Endothelial cell (in vitro differentiated cells): ENCODE measurements at regions not wholly inside any gene's neighbourhood (a gene's known extent, or its start where the extent isn't known, plus 50 kb on each side); places are given as distances from the start of the nearest gene placed in this dataset.

Experiments
- DNase-seq: peaks from one replicate; pipeline ENCODE4 v3.0.0; 2021; ENCODE audit warnings: low spot score
- H3K27ac Mint-ChIP-seq: one replicate; pipeline ENCODE4 v1.8.0; 2021; ENCODE audit warnings: mixed read lengths, inconsistent platforms; ENCODE audit not compliant: unreplicated experiment
- H3K27me3 Mint-ChIP-seq: one replicate; pipeline ENCODE4 v1.8.0; 2021; ENCODE audit warnings: mild to moderate bottlenecking, moderate library complexity, mixed read lengths, inconsistent platforms; ENCODE audit not compliant: unreplicated experiment
- H3K36me3 Mint-ChIP-seq: one replicate; pipeline ENCODE4 v1.8.0; 2021; ENCODE audit warnings: mild to moderate bottlenecking, low read depth, mixed read lengths, inconsistent platforms; ENCODE audit not compliant: unreplicated experiment
- H3K4me1 Mint-ChIP-seq: one replicate; pipeline ENCODE4 v1.8.0; 2021; ENCODE audit warnings: mild to moderate bottlenecking, mixed read lengths, inconsistent platforms; ENCODE audit not compliant: unreplicated experiment
- H3K4me3 Mint-ChIP-seq: one replicate; pipeline ENCODE4 v1.8.0; 2021; ENCODE audit warnings: mild to moderate bottlenecking, mixed read lengths, inconsistent platforms; ENCODE audit not compliant: unreplicated experiment
- H3K9me3 Mint-ChIP-seq: one replicate; pipeline ENCODE4 v1.8.0; 2021; ENCODE audit warnings: mixed read lengths, inconsistent platforms; ENCODE audit not compliant: unreplicated experiment
- TF ChIP-seq, protein P1 (sequence below): fragments of 200-600 bp; sonication (generic); IDR thresholded peaks from one replicate; pipeline ENCODE4 v1.5.0; 2021; ENCODE audit warnings: antibody characterized with exemption; ENCODE audit not compliant: unreplicated experiment

DNA sequence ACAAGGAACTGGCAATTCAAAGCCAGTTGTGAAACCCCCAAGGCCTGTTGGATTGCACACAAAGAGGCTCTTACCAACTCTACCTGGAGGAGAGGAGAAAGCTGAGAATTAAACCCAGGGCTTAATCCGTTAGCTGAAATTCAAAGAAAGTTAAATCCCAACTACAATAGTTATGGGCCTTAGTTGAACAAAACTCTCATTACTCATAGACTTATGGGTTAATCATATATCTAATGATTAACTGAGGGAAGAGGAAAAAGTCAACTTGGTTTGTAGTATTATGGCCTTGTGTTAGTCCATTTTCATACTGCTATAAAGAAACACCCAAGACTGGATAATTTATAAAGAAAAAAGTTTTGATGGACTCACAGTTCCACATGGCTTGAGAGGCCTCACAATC is 838.2 kb upstream of the ADGRL2 start:
- no peaks in the 10 kb centered on the region for H3K9me3 Mint-ChIP-seq
- no peaks in the 10 kb centered on the region for H3K4me1 Mint-ChIP-seq
- DNase-seq = no peak
- H3K4me3 Mint-ChIP-seq = no peak overlapping the region
- H3K27ac Mint-ChIP-seq = no peak overlapping the region
- no peaks in the 10 kb centered on the region for H3K27me3 Mint-ChIP-seq
- no peaks in the 10 kb centered on the region for H3K36me3 Mint-ChIP-seq
- TF ChIP-seq, protein P1, sequence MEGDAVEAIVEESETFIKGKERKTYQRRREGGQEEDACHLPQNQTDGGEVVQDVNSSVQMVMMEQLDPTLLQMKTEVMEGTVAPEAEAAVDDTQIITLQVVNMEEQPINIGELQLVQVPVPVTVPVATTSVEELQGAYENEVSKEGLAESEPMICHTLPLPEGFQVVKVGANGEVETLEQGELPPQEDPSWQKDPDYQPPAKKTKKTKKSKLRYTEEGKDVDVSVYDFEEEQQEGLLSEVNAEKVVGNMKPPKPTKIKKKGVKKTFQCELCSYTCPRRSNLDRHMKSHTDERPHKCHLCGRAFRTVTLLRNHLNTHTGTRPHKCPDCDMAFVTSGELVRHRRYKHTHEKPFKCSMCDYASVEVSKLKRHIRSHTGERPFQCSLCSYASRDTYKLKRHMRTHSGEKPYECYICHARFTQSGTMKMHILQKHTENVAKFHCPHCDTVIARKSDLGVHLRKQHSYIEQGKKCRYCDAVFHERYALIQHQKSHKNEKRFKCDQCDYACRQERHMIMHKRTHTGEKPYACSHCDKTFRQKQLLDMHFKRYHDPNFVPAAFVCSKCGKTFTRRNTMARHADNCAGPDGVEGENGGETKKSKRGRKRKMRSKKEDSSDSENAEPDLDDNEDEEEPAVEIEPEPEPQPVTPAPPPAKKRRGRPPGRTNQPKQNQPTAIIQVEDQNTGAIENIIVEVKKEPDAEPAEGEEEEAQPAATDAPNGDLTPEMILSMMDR = no peak

DNA sequence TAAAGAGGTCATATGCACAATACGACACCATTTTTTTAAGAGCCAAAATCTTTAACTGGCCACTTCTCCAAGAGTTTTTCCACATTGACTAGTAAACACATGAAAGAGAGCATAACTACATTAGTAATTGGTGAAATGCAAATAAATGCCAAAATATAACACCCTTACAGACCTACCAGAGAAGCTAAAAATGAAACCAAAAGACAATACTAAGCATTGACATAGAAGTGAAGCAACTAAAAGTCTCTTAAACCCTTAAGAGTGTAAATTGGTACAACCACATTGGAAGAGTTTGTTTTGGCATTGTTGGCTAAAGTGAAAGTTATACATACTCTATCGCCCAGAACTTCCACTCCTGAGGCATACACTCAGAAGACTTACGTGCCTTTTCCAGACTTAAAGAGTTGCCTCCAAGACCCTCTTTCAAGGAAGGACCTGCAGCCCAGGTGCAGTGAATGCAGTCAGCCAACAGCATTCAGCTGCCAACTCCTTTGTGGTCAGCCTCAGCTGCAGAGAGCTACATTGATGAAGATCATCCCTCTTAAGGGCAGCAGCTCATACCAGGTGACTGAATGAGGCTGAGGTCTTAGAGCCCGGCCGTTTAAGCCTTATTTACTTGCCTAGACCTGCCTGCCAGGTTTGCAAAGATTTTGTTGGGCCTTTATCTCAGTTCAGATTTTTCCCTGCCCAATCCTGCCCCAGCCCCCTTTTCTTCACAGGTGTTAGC is 839.1 kb upstream of the ADGRL2 start:
- no peak for DNase-seq
- no peak overlapping the region for H3K4me3 Mint-ChIP-seq
- H3K9me3 Mint-ChIP-seq = no peaks in the 10 kb centered on the region
- TF ChIP-seq, protein P1 = no peak
- no peaks in the 10 kb centered on the region for H3K4me1 Mint-ChIP-seq
- no peak overlapping the region for H3K27ac Mint-ChIP-seq
- no peaks in the 10 kb centered on the region for H3K27me3 Mint-ChIP-seq
- H3K36me3 Mint-ChIP-seq = no peaks in the 10 kb centered on the region

DNA sequence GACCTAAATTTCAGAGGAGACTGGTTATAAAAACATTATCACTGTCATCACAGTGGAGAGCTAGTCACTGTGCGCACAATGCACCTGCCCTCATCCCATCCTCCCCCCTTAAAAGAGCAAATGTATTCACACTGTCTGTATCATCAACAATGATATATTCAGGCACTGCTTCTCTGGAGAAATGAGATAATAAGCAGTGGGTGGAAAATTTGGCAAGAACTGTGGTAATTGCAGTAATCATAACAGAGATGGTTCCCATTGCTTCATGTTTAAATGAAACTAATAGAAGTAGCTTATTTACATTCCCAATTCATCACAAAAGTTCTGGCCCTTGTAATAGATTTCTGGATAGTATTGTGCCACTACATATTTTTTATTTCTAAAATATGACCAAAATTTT is 867.4 kb upstream of the ADGRL2 start:
- no peak for DNase-seq
- TF ChIP-seq, protein P1 = no peak
- Mint-ChIP-seq H3K27ac (no peak overlapping the region), H3K9me3 (no peaks in the 10 kb centered on the region), H3K36me3 (no peaks in the 10 kb centered on the region), H3K4me1 (no peaks in the 10 kb centered on the region), H3K27me3 (no peaks in the 10 kb centered on the region), H3K4me3 (no peak overlapping the region)

DNA sequence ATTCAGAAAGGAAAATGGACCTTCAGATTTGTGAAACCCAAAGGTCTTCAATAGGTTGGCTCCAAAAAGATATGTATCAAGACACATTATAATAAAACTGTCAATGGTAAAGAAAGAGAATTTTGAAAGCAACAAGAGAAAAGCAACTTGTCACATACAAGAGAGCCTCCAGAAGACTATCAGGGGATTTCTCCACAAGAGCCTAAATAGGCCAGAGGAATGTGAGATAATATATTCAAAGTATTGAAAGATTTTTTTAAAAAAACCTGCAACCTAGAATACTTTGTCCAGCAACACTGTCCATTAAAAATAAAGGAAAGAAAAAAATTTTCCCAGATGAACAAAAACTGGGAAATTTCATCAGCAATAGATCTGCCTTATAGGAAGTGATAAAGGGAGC is 869.6 kb upstream of the ADGRL2 start:
- H3K4me3 Mint-ChIP-seq = no peak overlapping the region
- no peaks in the 10 kb centered on the region for H3K36me3 Mint-ChIP-seq
- no peaks in the 10 kb centered on the region for H3K4me1 Mint-ChIP-seq
- DNase-seq = no peak
- no peaks in the 10 kb centered on the region for H3K27me3 Mint-ChIP-seq
- TF ChIP-seq, protein P1 = no peak
- H3K27ac Mint-ChIP-seq = no peak overlapping the region
- H3K9me3 Mint-ChIP-seq = no peaks in the 10 kb centered on the region

DNA sequence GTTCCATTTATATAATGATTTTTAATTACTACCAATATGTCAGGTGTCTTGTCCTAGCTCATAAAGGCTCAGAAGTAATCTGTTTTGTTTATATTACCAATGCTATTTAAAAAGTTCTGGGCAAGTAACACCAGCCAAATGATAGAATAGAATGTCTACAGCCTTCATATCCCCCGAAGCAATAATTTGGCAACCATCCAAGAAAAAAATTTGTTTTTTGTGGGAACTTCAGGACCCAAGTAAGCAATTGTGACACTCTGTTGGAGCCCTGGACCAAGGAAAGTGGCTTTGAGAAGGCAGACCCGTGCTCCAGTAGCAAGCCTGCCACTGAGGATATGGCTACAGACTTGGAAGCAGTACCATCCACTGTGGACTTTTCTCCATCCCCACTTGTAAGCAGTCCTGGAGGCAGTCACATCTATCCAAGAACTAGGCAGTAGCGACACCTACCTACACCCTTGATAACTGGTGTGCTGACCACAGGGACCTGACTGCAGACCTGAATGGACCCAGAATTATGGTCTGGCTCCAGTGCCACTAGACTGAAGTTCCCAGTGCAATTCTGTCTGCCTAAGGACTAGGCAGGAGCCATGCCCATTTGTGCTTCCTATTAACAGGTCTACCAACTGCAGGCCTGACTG is 870.7 kb upstream of the ADGRL2 start:
- no peak for DNase-seq
- no peaks in the 10 kb centered on the region for H3K4me1 Mint-ChIP-seq
- TF ChIP-seq, protein P1 = no peak
- no peak overlapping the region for H3K27ac Mint-ChIP-seq
- H3K4me3 Mint-ChIP-seq = no peak overlapping the region
- no peaks in the 10 kb centered on the region for H3K36me3 Mint-ChIP-seq
- H3K9me3 Mint-ChIP-seq = no peaks in the 10 kb centered on the region
- H3K27me3 Mint-ChIP-seq = no peaks in the 10 kb centered on the region
